Occipital lobe (tissue), 1 donor: ENCODE measurements at regions not wholly inside any gene's neighbourhood (a gene's known extent, or its start where the extent isn't known, plus 50 kb on each side); places are given as distances from the start of the nearest gene placed in this dataset.
"Not testable (repeated sequence)": the region's sequence is repeated elsewhere in the genome, so short reads cannot be mapped to it uniquely, and the experiment has no call there.

Experiments
- DNase-seq: peaks from one replicate; lab custom pipeline; 2025; lab: John Stamatoyannopoulos, UW

DNA sequence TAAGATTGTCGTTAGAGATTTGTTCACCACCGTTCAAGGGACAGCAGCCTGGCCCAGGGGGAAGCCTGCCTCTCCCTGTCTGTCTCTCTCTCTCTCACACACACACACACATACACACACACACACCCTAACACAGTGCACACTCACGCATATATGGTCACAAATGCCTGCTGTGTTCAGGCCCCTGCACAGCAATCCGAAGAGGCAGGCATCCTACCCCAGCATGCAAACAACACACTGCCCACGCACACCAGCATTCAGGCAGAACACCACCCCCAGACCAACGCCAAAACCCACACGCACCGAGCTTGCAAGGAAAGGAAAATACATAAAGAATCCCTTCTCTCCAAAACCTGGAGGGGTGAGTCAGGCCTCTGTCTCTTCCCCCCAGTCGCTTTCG is 111.6 kb upstream of the FOXD4L5 start:
- DNase-seq: not testable (repeated sequence)

DNA sequence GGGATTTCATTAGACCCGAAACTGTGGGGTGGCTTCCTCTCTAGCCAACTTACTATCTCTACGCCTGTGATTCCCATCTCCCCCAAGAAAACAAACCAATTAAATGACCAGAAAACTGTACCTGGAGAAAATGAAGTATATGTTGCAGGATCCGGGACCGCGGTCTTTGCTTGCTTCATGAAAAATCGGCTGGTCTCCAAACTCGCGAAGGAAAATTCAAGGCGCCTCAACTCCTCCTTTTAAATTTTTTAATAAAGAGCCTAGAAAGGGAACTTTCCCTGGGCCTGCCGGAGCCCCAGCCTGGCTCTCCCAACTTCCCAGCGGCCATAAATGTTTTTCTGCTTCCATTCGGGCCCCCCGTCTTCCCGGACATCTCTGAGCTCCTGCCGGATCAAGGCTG is 110.8 kb upstream of the FOXD4L5 start:
- not testable (repeated sequence) for DNase-seq

- not testable (repeated sequence) for DNase-seq
Measured at GRCh38 chr9:65395121-65395520, 110.1 kb upstream of the FOXD4L5 start.

- not testable (repeated sequence) for DNase-seq
Measured at GRCh38 chr9:65393111-65393810, 108.3 kb upstream of the FOXD4L5 start.

GRCh38 chr9:65392611-65393010 is 107.6 kb upstream of the FOXD4L5 start:
- not testable (repeated sequence) for DNase-seq

DNA sequence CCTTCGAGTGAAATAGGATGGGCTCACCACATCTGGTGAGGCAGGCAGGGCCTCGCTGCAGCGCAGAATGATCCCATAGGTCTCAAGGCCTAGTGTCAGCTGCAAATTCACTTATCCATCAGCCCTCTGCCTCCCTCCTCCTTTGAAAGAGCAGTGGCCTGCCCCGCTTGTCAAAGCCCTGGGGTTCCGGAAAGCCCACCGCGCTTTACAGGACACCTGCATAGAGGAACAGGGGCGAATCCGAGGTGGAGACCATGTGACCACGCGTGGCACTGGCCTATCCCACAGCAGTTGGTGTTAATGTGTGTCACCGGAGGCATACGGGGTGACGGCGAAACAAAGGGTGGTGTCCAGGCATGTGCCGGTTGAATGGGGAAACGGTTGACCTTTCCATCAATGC is 104.7 kb upstream of the FOXD4L5 start:
- DNase-seq: not testable (repeated sequence)

DNA sequence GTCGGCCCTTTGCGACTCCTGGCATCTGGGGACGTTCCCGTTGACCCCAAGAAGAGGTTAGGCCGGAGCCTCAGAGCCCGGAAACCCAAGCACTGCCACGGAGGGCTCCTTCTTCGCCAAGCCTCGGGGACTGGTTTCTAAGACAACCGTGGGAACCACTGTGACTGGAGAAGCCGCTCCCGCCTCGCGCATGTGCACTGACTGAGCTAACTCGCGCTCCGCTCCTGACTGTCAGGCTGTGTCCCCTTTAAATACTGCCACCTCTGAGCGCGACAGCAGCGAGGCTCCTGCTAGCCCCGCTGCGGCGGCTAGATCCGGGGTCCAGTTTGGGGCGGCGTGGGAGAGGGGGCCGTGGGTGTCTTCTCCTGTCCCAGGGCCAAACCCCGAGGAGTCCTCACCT is 104.2 kb upstream of the FOXD4L5 start:
- DNase-seq: not testable (repeated sequence)

GRCh38 chr9:65386699-65387098 is 101.7 kb upstream of the FOXD4L5 start:
- DNase-seq: not testable (repeated sequence)

DNA sequence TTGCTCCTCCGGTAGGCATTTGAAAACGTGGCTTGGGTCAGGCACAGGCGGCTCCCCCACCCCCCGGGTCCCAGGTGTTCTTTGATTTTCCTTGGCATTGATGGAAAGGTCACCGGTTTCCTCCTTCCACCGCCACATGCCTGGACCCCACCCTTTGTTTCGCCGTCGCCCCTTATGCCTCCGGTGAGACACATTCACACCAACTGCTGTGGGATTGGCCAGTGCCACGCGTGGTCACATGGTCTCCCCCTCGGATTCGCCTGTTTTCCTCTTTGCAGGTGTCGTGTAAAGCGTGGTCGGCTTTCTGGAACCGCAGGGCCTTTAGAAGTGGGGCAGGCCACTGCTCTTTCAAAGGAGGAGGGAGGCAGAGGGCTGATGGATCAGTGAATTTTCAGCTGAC is 101.2 kb upstream of the FOXD4L5 start:
- not testable (repeated sequence) for DNase-seq

GRCh38 chr9:65385655-65386024 is 100.6 kb upstream of the FOXD4L5 start:
- DNase-seq: not testable (repeated sequence)

DNA sequence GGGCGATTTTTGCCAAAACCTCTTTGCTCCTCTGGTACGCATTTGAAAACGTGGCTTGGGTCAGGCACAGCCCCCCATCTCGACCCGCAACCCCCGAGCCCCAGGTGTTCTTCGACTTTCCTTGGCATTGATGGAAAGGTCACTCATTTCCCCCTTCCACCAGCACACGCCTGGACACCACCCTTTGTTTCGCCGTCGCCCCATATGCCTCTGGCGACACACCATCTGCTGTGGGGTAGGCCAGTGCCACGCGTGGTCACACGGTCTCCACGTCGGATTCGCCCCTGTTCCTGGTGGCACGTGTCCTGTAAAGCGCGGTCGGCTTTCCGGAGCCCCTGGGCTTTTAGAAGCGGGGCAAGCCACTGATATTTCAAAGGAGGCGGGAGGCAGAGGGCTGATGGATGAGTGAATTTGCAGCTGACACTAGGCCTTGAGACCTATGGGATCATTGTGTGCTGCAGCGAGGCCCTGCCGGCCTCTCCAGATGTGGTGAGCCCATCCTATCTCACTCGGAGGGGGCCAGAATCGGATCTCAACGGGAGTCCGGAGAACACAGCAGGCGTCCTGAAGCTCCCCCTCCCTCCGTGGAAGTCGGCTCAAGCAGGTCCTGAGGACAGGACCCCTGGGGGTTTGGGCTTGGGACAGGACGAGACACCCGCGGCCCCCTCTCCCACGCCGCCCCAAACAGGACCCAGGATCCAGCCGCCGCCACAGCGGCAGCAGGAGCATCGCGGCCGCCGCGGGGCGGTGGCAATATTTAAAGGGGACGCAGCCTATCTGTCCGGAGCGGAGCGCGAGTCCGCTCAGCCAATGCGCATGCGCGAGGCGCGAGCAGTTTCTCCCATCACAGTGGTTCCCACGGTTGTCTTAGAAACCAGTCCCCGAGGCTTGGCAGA is 100.0 kb upstream of the FOXD4L5 start:
- not testable (repeated sequence) for DNase-seq

- not testable (repeated sequence) for DNase-seq
Measured at GRCh38 chr9:65384066-65384465, 99.1 kb upstream of the FOXD4L5 start.

DNA sequence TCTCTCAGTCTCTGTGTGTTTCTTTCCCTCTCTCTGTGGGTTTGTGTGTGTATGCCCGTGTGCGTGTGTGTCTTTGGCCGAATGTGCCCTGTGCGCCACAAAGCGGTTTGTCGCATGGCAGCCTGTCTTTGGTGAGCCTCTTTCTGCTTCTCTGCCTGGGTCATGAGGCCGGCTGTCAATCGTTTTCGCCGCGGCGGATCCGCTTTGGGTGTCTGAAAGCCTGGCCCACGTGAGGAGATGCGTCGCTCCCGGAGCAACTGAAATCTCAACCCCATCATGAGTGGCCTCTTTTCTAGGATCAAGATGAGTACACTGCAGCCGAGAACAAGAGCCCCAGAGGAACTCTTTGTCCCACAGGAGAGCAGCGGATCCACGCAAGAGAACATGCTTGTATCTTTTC is 98.6 kb upstream of the FOXD4L5 start:
- not testable (repeated sequence) for DNase-seq

DNA sequence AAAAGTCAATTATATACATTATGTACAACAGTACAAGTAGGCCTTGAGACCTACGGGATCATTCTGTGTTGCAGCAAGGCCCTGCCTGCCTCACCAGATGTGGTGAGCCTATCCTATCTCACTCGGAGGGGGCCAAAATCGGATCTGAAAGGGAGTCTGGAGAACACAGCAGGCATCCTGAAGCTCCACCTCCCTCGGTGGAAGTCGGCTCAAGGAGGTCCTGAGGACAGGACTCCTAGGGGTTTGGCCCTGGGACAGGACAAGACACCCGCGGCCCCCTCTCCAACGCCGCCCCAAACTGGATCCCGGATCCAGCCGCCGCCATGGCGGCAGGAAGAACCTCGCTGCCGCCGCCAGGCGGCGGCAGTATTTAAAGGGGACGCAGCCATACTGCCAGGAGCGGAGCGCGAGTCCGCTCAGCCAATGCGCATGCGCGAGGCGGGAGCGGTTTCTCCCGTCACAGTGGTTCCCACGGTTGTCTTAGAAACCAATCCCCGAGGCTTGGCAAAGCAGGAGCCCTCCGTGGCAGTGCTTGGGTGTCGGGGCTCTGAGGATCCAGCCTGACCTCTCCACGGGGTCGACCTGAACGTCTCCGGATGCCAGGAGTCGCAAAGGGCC is 97.8 kb upstream of the FOXD4L5 start:
- DNase-seq: not testable (repeated sequence)
